K562 (cell line): ENCODE measurements at regions not wholly inside any gene's neighbourhood (a gene's known extent, or its start where the extent isn't known, plus 50 kb on each side); places are given as distances from the start of the nearest gene placed in this dataset.
"Not testable (repeated sequence)": the region's sequence is repeated elsewhere in the genome, so short reads cannot be mapped to it uniquely, and the experiment has no call there.

Experiments used
- CBX3 ChIP-seq, 2 experiments: IDR thresholded peaks; 1 replicate in 1 of 2; 2 replicates in 1 of 2; pipeline ENCODE4 v1.6.1; 2012; ENCODE audit warnings: inconsistent platforms in 2 of 2, low read length in 2 of 2, borderline replicate concordance in 1 of 2, control low read depth in 1 of 2
- CTCF ChIP-seq, 3 experiments: IDR thresholded peaks in 2 of 3; conservative IDR thresholded peaks in 1 of 3; 2 replicates each; pipeline ENCODE4 v1.5.1; 2011 to 2012; ENCODE audit warnings: low read length in 3 of 3, mild to moderate bottlenecking in 3 of 3, control low read depth in 2 of 3, improper control_type of control experiment in 1 of 3, inconsistent platforms in 1 of 3, low read depth in 1 of 3, mixed read lengths in 1 of 3, moderate library complexity in 1 of 3; ENCODE audit not compliant: insufficient read depth in 2 of 3
- ELK1 ChIP-seq: sonication (generic); formaldehyde crosslinking; IDR thresholded peaks from 2 replicates; pipeline ENCODE4 v1.8.1; 2022; ENCODE audit warnings: missing genetic modification reagents
- POU5F1 ChIP-seq: fragments of 150-350 bp; IDR thresholded peaks from 2 replicates; pipeline ENCODE4 v1.6.1; 2014; ENCODE audit warnings: borderline replicate concordance, low read length, low read depth, mild to moderate bottlenecking; ENCODE audit not compliant: partially characterized antibody
- RCOR1 ChIP-seq, 2 experiments: IDR thresholded peaks; 2 replicates each; pipeline ENCODE4 v1.6.1; 2012; ENCODE audit warnings: low read depth in 2 of 2, low read length in 2 of 2, borderline replicate concordance in 1 of 2, improper control_type of control experiment in 1 of 2
- SP1 ChIP-seq: sonication (generic); formaldehyde crosslinking; IDR thresholded peaks from 2 replicates; pipeline ENCODE4 v1.8.1; 2022; ENCODE audit warnings: mild to moderate bottlenecking, missing genetic modification reagents
- SREBF2 ChIP-seq: sonication (generic); formaldehyde crosslinking; IDR thresholded peaks from 2 replicates; pipeline ENCODE4 v1.4.0; 2020; ENCODE audit warnings: mild to moderate bottlenecking, missing genetic modification reagents
- TEAD4 ChIP-seq, 2 experiments: sonication (generic) in 1 of 2; formaldehyde crosslinking in 1 of 2; IDR thresholded peaks; 2 replicates each; pipeline versions ENCODE4 v1.6.1 to v1.8.0; 2012 to 2022; ENCODE audit warnings: borderline replicate concordance in 1 of 2, inconsistent platforms in 1 of 2, low read length in 1 of 2, mild to moderate bottlenecking in 1 of 2, missing genetic modification reagents in 1 of 2
- THRB ChIP-seq: fragments of 450-650 bp; formaldehyde crosslinking; conservative IDR thresholded peaks from 2 replicates; pipeline ENCODE4 v1.4.0; 2022; ENCODE audit warnings: mild to moderate bottlenecking, missing genetic modification characterization
- ZNF274 ChIP-seq: IDR thresholded peaks from 2 replicates; pipeline ENCODE4 v1.6.1; 2011; ENCODE audit warnings: low read depth, mild to moderate bottlenecking, low read length, moderate library complexity, borderline replicate concordance

- TF ChIP-seq POU5F1; CBX3 (IDR thresholded peaks at IDR 0.05; ENCODE audit: borderline replicate concordance in 1 of 2, low read length in 2 of 2); ELK1; CTCF (IDR thresholded peaks at IDR 0.05 in 2 of 3, conservative IDR thresholded peaks at IDR 0.05 in 1 of 3; ENCODE audit: insufficient read depth in 2 of 3, low read depth in 1 of 3, low read length in 3 of 3); ZNF274; THRB (CRISPR knock-in tag); SREBF2 (CRISPR knock-in tag); SP1; TEAD4 (IDR thresholded peaks at IDR 0.05; ENCODE audit: low read length); TEAD4 (CRISPR knock-in tag; IDR thresholded peaks at IDR 0.05; ENCODE audit: borderline replicate concordance); RCOR1 (IDR thresholded peaks at IDR 0.05; ENCODE audit: borderline replicate concordance in 1 of 2, low read depth in 2 of 2, low read length in 2 of 2): not testable (repeated sequence)
Measured at GRCh38 chr2:87199228-87199627, 177.6 kb upstream of the PLGLB1 start.
